ENCODE measurements at regions not wholly inside any gene's neighbourhood (a gene's known extent, or its start where the extent isn't known, plus 50 kb on each side); places are given as distances from the start of the nearest gene placed in this dataset.

- TF ChIP-seq UBTF (CRISPR knock-in tag; IDR thresholded peaks at IDR 0.05) (no peak), HNRNPH1 (optimal IDR thresholded peaks at IDR 0.05; ENCODE audit: low read depth, low read length) (no peak), ZNF251 (CRISPR knock-in tag; IDR thresholded peaks at IDR 0.05) (no peak), TERF1 (CRISPR knock-in tag; IDR thresholded peaks at IDR 0.05) (no peak), ZNF230 (CRISPR knock-in tag; IDR thresholded peaks at IDR 0.05) (no peak), ZNF607 (CRISPR knock-in tag; IDR thresholded peaks at IDR 0.05; ENCODE audit: borderline replicate concordance) (no peak)
Measured at GRCh38 chr18:64936671-64937070, 787.8 kb upstream of the LINC00305 start (continued).

GRCh38 chr18:64929036-64929435 is 780.1 kb upstream of the LINC00305 start:
- no TSS peak for BruUV-seq (replicated peaks)
- DNase-seq (ENCODE audit: low spot score) (no peak), FAIRE-seq (no peak), ATAC-seq (no peak)
- in situ Hi-C loops (cut with HindIII; ENCODE audit: extremely low pct_ligation_motif_present, low pct_unique_long_range_greater_than_20kb) (no loop called here), intact Hi-C loops (cut with micrococcal nuclease; ENCODE audit: unreplicated experiment) (no loop called here)
- Histone ChIP-seq H3K4me2 (ENCODE audit: low read depth, low read length) (no peak overlapping the region), H3K9ac (ENCODE audit: insufficient read depth, low read depth, low read length) (no peak overlapping the region), H3K27me3 (ENCODE audit: control insufficient read depth in 1 of 2, insufficient read depth in 2 of 2, low read length in 2 of 2) (no peaks in the 10 kb centered on the region), H3K36me3 (replicated peaks in 1 of 2; ENCODE audit: control insufficient read depth in 1 of 2, insufficient read depth in 2 of 2, low read length in 2 of 2) (no peaks in the 10 kb centered on the region), H3K9me3 (ENCODE audit: low read length) (no peaks in the 10 kb centered on the region; the same call in 1 of the 2 replicates), H2AFZ (ENCODE audit: low read length) (no peak overlapping the region), H3K27ac (ENCODE audit: extremely low read length, insufficient read depth, low read length) (no peak overlapping the region), H3K4me3 (replicated peaks in 1 of 3; ENCODE audit: insufficient read depth in 1 of 3, low read depth in 2 of 3, low read length in 3 of 3) (no peak overlapping the region), H4K20me1 (ENCODE audit: insufficient read depth, low read length) (no peaks in the 10 kb centered on the region), H3K4me1 (ENCODE audit: insufficient read depth, low read length) (no peaks in the 10 kb centered on the region), H3K79me2 (ENCODE audit: insufficient read depth, low read length) (no peaks in the 10 kb centered on the region)
- CTCF ChIA-PET (ENCODE audit: low intra/inter-chr PET ratio, low total read pairs), result no interaction called here
- 7% methylated on average over 5 of the region's 5 CpGs for WGBS (ENCODE audit: low lambda C conversion rate)
- TF ChIP-seq ARID5B (CRISPR knock-in tag; IDR thresholded peaks at IDR 0.05), result no peak
- POLR2A ChIA-PET, result no interaction called here
